ENCODE measurements at regions not wholly inside any gene's neighbourhood (a gene's known extent, or its start where the extent isn't known, plus 50 kb on each side); places are given as distances from the start of the nearest gene placed in this dataset.

DNA sequence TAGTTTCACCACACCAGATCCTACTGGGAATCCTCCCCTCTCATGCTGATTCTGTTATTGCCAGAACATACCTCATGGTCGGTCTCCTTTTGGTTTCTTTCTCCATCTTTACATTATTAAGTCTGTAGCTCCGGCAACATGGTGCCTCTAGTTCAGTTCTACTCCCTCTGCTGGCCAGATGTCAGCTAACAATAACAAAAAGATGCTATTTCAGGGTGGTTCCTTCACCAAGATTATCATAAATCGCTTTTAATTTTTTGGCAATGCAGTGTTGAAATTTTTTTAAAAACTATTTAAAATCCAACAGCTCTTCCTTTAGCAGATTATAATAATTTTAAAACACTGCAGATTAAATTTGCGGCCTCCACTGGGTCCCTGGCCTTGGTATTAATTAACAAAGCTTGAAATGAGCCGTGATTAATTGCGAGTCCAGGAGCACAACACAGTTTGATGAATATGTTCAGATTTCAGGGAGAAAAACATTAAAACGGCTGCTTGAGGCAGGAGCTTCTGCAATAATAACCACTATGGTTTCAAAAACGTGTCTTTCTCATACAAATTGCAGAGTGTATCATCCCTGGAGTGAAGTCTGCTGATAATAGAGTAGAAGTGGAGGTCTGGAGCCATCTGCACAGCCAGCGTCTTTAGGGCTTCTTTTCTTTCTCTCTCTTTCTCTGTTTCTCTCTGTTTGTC is 492.9 kb upstream of the KIRREL3 start:
- 72 to 81% methylated on average over 9 of the region's 9 CpGs for WGBS, 2 donors
- DNase-seq (peak in 2 of 3 donors; percentile 22 to 29), ATAC-seq (ENCODE audit: insufficient read depth, low FRiP score) (no peak)
- Histone ChIP-seq H3K4me3 (no peak overlapping the region), H3K27me3 (ENCODE audit: control insufficient read depth in 3 of 3, insufficient read depth in 3 of 3, low read length in 2 of 3) (no peaks in the 10 kb centered on the region), H3K27ac (ENCODE audit: low read depth in 1 of 2, low read length in 1 of 2) (no peak overlapping the region), H3K9ac (ENCODE audit: insufficient read depth in 1 of 2, low read length in 2 of 2) (no peak overlapping the region), H3K4me1 (ENCODE audit: control insufficient read depth in 5 of 5, insufficient read depth in 5 of 5, low read length in 5 of 5) (no peaks in the 10 kb centered on the region), H3K36me3 (ENCODE audit: control insufficient read depth in 4 of 4, insufficient read depth in 4 of 4, low read length in 4 of 4) (no peaks in the 10 kb centered on the region), H3K9me3 (ENCODE audit: control insufficient read depth in 4 of 4, insufficient read depth in 3 of 4, low read length in 3 of 4) (peaks cover 0 to 7% (median 2%) of the 10 kb centered on the region in 4 donors)
- no peak for TF ChIP-seq CTCF (IDR thresholded peaks at IDR 0.05; ENCODE audit: control extremely low read depth, extremely low read depth)

GRCh38 chr11:127492029-127492428 is 491.5 kb upstream of the KIRREL3 start:
- DNase-seq, result peak in 2 of 3 donors; percentile 17 to 62
- no peak overlapping the region for H3K4me3 ChIP-seq
- 20 to 23% methylated on average over 2 of the region's 2 CpGs for WGBS, 2 donors
- H3K27me3 ChIP-seq (ENCODE audit: control insufficient read depth in 3 of 3, insufficient read depth in 3 of 3, low read length in 2 of 3), result no peaks in the 10 kb centered on the region
- no peak for TF ChIP-seq CTCF (IDR thresholded peaks at IDR 0.05; ENCODE audit: control extremely low read depth, extremely low read depth)
- H3K36me3 ChIP-seq (ENCODE audit: control insufficient read depth in 4 of 4, insufficient read depth in 4 of 4, low read length in 4 of 4), result no peaks in the 10 kb centered on the region
- H3K27ac ChIP-seq (ENCODE audit: low read depth in 1 of 2, low read length in 1 of 2), result no peak overlapping the region
- no peak for ATAC-seq (ENCODE audit: insufficient read depth, low FRiP score)
- peaks cover 0 to 7% (median 2%) of the 10 kb centered on the region in 4 donors for H3K9me3 ChIP-seq (ENCODE audit: control insufficient read depth in 4 of 4, insufficient read depth in 3 of 4, low read length in 3 of 4)
- H3K9ac ChIP-seq (ENCODE audit: insufficient read depth in 1 of 2, low read length in 2 of 2), result no peak overlapping the region
- no peaks in the 10 kb centered on the region for H3K4me1 ChIP-seq (ENCODE audit: control insufficient read depth in 5 of 5, insufficient read depth in 5 of 5, low read length in 5 of 5)

DNA sequence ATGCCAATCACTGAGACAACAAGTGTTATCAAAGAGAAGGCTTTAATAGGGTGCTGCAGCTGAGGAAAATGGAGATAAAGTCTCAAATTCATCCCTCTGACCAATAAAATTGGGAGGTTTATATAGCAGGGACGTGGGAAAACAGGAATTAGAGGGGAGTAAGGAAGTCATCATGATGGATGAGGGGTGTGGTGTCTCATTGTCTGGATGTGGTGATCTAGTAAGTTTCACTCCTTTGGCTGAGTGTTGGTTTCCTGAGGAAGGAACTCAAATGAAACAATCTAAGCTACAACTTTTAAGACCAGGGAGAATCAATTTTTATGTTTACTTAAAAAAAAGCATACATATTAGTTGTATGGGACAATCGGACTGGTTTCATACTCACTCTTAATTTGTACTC is 491.0 kb upstream of the KIRREL3 start:
- no peak for TF ChIP-seq CTCF (IDR thresholded peaks at IDR 0.05; ENCODE audit: control extremely low read depth, extremely low read depth)
- 34 to 37% methylated on average over 2 of the region's 2 CpGs for WGBS, 2 donors

GRCh38 chr11:127490896-127491295 is 490.3 kb upstream of the KIRREL3 start:
- peaks cover 0 to 7% (median 2%) of the 10 kb centered on the region in 4 donors for H3K9me3 ChIP-seq (ENCODE audit: control insufficient read depth in 4 of 4, insufficient read depth in 3 of 4, low read length in 3 of 4)
- no peak for TF ChIP-seq CTCF (IDR thresholded peaks at IDR 0.05; ENCODE audit: control extremely low read depth, extremely low read depth)
- no peak overlapping the region for H3K9ac ChIP-seq (ENCODE audit: insufficient read depth in 1 of 2, low read length in 2 of 2)
- DNase-seq (no peak), ATAC-seq (ENCODE audit: insufficient read depth, low FRiP score) (no peak)
- no peak overlapping the region for H3K27ac ChIP-seq (ENCODE audit: low read depth in 1 of 2, low read length in 1 of 2)
- H3K27me3 ChIP-seq (ENCODE audit: control insufficient read depth in 3 of 3, insufficient read depth in 3 of 3, low read length in 2 of 3), result no peaks in the 10 kb centered on the region
- H3K4me1 ChIP-seq (ENCODE audit: control insufficient read depth in 5 of 5, insufficient read depth in 5 of 5, low read length in 5 of 5), result no peaks in the 10 kb centered on the region
- no peaks in the 10 kb centered on the region for H3K36me3 ChIP-seq (ENCODE audit: control insufficient read depth in 4 of 4, insufficient read depth in 4 of 4, low read length in 4 of 4)
- WGBS, 2 donors, result 94 to 97% methylated on average over 2 of the region's 2 CpGs
- no peak overlapping the region for H3K4me3 ChIP-seq

More for the DNA sequence above, 491.0 kb upstream of the KIRREL3 start:
- Histone ChIP-seq H3K4me3 (no peak overlapping the region), H3K9ac (ENCODE audit: insufficient read depth in 1 of 2, low read length in 2 of 2) (no peak overlapping the region), H3K27me3 (ENCODE audit: control insufficient read depth in 3 of 3, insufficient read depth in 3 of 3, low read length in 2 of 3) (no peaks in the 10 kb centered on the region), H3K4me1 (ENCODE audit: control insufficient read depth in 5 of 5, insufficient read depth in 5 of 5, low read length in 5 of 5) (no peaks in the 10 kb centered on the region), H3K9me3 (ENCODE audit: control insufficient read depth in 4 of 4, insufficient read depth in 3 of 4, low read length in 3 of 4) (peaks cover 0 to 7% (median 2%) of the 10 kb centered on the region in 4 donors), H3K36me3 (ENCODE audit: control insufficient read depth in 4 of 4, insufficient read depth in 4 of 4, low read length in 4 of 4) (no peaks in the 10 kb centered on the region), H3K27ac (ENCODE audit: low read depth in 1 of 2, low read length in 1 of 2) (no peak overlapping the region)
- DNase-seq, result peak in 1 of 3 donors; percentile 37
- no peak for ATAC-seq (ENCODE audit: insufficient read depth, low FRiP score)
